ENCODE measurements at regions not wholly inside any gene's neighbourhood (a gene's known extent, or its start where the extent isn't known, plus 50 kb on each side); places are given as distances from the start of the nearest gene placed in this dataset.

GRCh38 chr1:30232288-30232899 lies 491.0 kb downstream of the MATN1 start:
- no peak for TF ChIP-seq POLR2AphosphoS5 (IDR thresholded peaks at IDR 0.05; ENCODE audit: low read depth, low read length)
- TF ChIP-seq POLR2A (IDR thresholded peaks at IDR 0.05; ENCODE audit: low read depth, low read length): no peak
- no peak for TF ChIP-seq TAF1 (IDR thresholded peaks at IDR 0.05; ENCODE audit: low read depth, low read length)
